ENCODE measurements at regions not wholly inside any gene's neighbourhood (a gene's known extent, or its start where the extent isn't known, plus 50 kb on each side); places are given as distances from the start of the nearest gene placed in this dataset.
"Not testable (repeated sequence)": the region's sequence is repeated elsewhere in the genome, so short reads cannot be mapped to it uniquely, and the experiment has no call there.

DNA sequence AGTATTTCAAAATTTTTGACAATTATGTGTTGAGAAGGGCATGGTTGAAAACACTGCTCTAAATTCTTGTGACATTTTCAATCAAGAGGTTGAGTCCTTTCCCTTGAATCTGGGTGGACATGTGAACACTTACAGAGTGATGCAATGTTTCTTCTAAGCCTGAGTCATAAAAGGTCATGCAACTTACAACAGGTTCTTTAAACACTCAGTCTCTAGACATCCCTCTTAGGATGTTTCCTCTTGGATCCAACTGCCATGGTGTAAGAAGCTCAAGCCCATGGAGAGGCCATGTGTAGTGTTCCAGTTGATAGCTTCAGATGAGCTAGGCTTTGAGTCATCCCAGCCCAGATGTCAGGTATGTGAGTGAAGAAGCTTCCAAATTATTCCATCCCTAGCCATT is 232.2 kb upstream of the MAOA start:
- DNase-seq: no peak

GRCh38 chrX:43436517-43436916 is 219.6 kb upstream of the MAOA start:
- no peak for DNase-seq

DNA sequence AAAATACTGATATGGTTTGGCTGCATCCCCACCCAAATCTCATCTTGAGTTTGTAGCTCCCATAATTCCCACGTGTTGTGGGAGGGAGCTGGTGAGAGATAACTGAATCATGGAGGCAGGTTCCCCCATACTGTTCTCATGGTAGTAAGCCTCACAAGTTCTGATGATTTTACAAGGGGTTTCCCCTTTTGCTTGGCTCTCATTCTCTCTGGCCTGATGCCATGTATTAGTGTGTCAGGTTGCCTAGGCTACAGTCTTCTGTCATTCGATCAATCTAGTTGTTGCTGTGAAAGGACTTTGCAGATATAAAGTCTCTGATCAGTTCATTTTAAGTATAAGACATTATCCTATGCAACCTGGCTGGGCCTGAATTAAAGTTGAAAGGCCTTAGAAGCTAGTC is 209.3 kb upstream of the MAOA start:
- no peak for DNase-seq

- no peak for DNase-seq
Observed at GRCh38 chrX:43448688-43449087, 207.4 kb upstream of the MAOA start.

DNA sequence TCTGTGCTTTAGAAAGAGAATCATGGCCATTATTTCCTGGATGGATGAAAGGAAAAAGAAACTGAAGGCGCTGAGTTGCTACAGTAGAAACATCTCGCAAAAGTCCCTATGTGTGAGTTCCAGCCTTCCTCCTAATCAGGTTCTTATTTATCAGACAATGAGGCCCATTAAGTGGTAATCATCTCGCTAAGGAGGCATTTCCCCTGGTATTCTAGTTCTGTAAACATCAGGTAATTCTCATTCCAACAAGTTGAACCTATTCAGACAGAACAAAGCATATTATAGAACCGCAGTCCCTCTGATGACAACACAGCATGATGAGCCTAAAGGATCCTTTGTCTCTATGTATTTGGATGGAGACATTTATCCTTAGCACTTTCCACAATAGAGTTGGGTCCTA is 205.7 kb upstream of the MAOA start:
- no peak for DNase-seq

DNA sequence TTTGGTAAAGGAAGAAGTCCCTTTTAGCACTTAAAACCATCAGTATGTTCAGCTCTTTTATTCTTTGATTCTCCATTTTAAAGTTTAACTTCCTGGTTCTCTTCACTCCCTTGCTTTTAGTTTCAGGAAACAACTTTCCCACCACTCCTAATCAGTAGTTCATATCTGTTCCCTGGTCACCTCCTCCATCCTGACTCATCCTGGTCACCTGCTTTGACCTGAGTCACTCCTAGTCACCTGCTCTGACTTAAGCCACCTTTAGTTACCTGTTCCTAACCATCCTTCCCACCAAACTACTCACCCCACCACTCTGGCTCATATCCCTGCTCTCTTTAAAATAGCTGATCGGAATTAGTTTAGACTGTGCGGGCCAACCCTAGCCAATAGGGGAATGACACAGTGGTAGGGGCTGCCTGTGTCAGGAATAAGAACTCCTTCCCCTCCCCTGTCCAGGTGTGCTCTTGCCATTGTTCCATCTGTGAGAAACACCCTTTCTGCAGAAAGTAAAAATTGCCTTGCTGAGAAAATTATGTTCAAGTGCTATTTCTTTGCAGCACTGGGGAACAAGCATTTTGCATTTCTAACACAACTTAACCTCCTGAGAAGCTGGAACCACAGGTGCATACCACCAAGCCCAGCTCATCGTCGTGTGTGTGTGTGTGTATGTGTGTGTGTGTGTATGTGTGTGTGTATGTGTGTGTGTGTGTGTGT is 204.0 kb upstream of the MAOA start:
- DNase-seq: not testable (repeated sequence)

DNA sequence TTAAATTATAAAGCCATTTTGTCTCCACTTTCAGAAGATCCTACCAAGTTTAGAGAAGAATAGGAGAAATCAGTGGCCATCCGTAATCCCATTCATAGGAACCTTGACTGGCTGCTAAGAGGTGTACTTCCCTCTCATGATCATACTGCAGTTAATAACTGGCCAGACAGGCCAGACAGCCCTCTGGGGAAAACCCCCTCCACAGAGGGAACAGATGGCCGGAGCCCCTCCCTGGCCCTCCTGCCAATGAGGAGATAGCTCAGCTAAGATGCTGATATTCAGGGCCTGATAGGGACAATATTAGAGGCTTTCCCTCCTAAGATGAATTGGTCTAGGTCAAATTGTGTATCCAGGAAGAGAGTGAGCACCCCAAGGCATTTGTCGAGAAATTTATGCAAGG is 200.0 kb upstream of the MAOA start:
- no peak for DNase-seq

DNA sequence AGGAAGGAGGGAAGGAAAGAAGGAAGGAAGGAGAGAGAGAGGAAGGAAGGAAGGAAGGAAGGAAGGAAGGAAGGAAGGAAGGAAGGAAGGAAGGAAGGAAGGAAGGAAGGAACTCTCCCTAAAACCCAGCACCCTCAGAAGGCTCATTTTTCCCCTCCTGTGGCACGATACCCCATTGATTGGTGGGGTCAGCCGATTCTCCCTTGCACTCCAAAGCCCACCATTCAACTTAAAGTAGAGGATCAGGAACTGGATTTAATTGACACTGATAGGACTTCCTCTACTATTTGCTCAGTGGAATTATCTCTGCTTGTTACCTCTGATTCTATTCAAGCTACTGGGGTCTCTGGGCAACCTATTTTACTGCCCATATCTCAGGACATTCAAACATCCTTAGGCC is 199.2 kb upstream of the MAOA start:
- DNase-seq: no peak

DNA sequence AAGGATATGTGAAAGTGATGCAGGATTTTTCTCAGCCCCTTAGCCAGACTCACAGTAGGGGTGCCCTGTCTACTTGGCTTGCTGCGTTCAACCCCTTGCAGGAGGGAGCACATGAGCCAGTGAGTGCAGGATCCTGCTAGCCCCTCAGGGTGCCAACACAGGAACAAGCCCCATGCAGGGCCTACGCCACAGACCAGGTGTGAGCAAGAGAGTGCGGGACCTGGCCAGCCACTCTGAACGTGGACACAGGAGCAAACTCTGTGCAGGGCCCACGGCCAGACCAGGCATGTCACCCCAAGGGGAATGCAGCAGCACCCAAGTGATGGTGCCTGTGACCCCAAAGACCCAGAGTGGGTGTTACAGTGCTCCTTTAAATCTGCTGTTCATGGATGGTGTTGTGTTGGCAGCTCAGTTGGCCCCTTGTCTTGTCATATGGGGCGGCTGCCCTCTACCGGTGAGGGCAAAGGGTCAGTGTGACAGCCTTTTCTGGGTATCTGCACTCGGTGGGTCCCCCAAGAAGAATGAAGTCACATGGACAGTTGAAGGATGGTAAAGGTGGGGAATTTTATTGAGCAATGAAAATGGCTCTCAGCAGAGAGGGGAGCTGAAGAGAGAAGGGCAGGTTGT is 188.4 kb upstream of the MAOA start:
- no peak for DNase-seq

- DNase-seq: no peak
Observed at GRCh38 chrX:43469391-43470054, 186.6 kb upstream of the MAOA start.

DNA sequence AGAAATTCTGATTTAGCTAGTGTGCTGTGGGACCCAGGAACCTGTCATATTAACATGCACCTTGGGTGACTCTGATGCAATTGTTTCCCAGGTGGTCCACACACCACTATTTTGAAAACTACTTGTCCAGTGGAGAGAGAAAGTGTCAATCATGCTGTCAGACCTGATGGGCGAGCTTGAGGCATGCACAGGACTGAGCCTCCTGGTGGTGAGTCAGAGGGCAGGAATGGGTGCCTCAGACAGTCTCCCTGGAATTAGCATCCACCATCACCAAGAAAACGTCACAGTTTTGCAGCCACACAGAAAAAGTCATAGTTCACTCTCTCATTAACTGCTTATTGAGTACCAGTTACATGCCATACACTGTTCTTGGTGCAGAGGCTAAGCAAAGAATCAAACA is 181.8 kb upstream of the MAOA start:
- DNase-seq: no peak

- no peak for DNase-seq
Observed at GRCh38 chrX:43479070-43479469, 177.0 kb upstream of the MAOA start.

GRCh38 chrX:43479850-43480249 is 176.2 kb upstream of the MAOA start:
- no peak for DNase-seq

DNA sequence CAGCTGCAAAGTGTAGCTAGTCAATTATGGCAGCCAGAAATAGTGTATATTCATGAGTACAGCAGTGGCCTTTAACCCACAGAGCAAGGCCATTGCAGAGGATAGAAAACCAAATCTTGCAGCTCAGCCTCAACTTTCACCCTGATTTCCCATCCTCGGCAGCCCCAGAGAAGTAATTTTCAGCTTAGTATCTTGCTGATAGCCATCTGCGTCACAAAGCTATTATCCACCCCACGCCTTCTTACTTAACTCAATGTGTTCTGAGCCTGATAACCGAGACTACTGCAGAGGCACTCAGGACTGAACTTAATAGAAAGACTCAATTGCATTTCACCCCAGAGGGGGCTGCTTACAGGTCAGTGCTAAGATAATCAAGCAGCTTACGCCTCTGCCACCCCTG is 174.5 kb upstream of the MAOA start:
- no peak for DNase-seq

DNA sequence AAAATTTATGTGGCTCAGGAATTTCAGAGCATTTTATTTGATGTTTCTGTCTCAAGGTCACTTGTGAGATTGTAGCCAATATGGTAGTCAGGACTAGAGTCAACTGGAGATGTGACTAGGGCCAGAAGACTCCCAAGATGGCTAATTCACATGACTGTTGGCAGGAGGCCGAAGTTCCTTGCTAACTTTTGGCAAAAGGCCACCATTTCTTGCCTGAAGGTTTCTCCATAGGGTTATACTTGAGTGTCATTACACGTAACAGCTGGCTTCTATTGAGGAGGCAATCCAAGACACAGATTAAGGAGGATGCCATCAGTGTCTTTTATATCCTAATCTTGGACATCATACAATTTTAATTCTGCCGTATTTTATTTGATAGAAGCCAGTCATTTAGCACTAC is 162.3 kb upstream of the MAOA start:
- no peak for DNase-seq

GRCh38 chrX:43500246-43500645 is 155.9 kb upstream of the MAOA start:
- no peak for DNase-seq

GRCh38 chrX:43500996-43501694 is 155.0 kb upstream of the MAOA start:
- no peak for DNase-seq

DNA sequence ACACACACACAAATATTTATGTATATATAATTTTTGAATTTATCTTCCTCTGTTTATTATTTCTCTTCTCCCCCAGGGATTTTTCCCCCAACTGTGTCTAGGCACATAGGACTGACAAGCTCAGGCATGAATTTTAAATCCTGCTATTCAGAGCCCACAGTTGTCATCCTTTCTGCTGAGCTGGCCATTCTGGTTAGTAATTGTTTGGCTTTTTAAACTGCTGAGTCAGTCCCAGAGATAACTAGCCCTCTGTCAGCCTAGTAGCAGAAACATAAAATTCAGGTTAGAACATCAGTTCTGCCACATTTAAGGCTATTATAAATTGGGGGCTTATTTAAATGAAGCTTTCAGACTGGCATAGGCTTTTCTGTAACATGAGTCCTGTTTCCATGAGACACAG is 151.7 kb upstream of the MAOA start:
- DNase-seq: no peak

DNA sequence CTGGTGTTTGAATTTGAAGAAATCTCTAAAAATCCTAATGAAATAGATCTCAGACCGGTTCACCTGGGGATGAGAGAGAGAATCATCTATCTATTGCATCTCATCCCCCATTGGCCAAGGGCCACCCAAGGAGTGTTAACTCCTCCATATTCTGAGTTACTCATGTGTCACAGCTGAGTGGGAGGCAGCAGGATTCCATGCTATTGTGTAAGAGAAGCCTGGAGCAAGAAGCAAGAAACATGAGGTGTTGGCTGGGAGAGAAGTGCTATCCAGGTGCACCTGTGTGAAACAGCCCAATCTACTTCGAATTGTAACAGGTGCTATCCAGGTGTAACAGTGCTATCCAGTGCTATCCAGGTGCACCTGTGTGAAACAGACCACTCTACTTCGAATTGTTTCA is 150.3 kb upstream of the MAOA start:
- DNase-seq: no peak

DNA sequence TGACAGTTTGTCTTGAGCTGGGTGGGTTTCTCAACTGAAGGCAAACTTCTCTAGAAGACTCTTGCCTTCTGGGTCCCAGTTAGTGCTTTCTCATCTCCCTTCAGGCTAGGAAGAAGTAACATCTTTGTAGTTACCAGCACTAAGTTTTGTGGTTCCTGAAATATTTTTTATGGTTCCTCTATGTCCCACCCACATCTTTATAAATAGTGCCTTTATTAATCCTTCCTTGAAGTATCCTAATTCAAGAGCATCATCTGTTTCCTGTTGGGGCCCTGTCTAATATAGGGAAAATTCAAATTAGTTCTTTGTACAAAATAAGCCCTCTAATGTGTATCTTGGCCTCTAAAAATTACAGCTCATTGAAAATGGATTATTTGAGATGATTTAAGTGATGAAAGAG is 147.4 kb upstream of the MAOA start:
- no peak for DNase-seq

DNA sequence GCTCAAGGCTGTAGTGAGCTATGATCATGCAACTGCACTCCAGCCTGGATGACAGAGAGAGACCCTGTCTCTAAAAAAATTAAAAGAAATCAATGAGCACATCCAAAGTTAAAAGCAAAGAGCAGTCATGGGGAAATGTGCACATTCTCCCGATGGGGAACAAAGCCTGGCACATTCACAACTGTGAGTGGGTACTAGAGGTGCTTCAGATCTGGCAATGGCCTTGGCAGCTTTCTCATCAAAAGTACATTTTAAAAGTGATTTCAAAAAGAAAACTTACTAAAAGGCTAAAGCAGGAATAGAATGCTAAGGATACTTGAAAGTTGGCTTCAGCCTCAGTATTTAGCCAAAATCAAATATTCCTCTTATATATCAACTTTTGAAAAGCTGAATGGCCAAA is 145.9 kb upstream of the MAOA start:
- no peak for DNase-seq

- no peak for DNase-seq
Observed at GRCh38 chrX:43513085-43513484, 143.0 kb upstream of the MAOA start.

GRCh38 chrX:43514820-43515219 is 141.3 kb upstream of the MAOA start:
- no peak for DNase-seq

GRCh38 chrX:43522582-43522981 is 133.5 kb upstream of the MAOA start:
- DNase-seq: no peak

Measured in right forelimb (tissue), 1 donor.